IPS-NIHi11 (cell line): ENCODE measurements at regions not wholly inside any gene's neighbourhood (a gene's known extent, or its start where the extent isn't known, plus 50 kb on each side); places are given as distances from the start of the nearest gene placed in this dataset.
"Not testable (repeated sequence)": the region's sequence is repeated elsewhere in the genome, so short reads cannot be mapped to it uniquely, and the experiment has no call there.

Experiments
- DNase-seq: peaks from one replicate; pipeline ENCODE4 v3.0.0; 2012; ENCODE audit warnings: mixed read lengths, low spot score

GRCh38 chr12:89856431-89856830, 147.8 kb upstream of the ATP2B1 start:
- no peak for DNase-seq

GRCh38 chr12:89848732-89849131, 140.1 kb upstream of the ATP2B1 start:
- no peak for DNase-seq

- DNase-seq, result no peak
Measured at GRCh38 chr12:89846473-89847055, 137.9 kb upstream of the ATP2B1 start.

GRCh38 chr12:89845767-89846166, 137.1 kb upstream of the ATP2B1 start:
- no peak for DNase-seq

GRCh38 chr12:89845366-89845765, 136.7 kb upstream of the ATP2B1 start:
- DNase-seq, result no peak

GRCh38 chr12:89844539-89844938, 135.9 kb upstream of the ATP2B1 start:
- no peak for DNase-seq

- no peak for DNase-seq
Measured at GRCh38 chr12:89840162-89840922, 131.7 kb upstream of the ATP2B1 start.

GRCh38 chr12:89839444-89839843, 130.8 kb upstream of the ATP2B1 start:
- no peak for DNase-seq

- DNase-seq, result no peak
Measured at GRCh38 chr12:89838833-89839232, 130.2 kb upstream of the ATP2B1 start.

- DNase-seq, result no peak
Measured at GRCh38 chr12:89836026-89836425, 127.4 kb upstream of the ATP2B1 start.

- DNase-seq, result no peak
Measured at GRCh38 chr12:89834676-89835075, 126.0 kb upstream of the ATP2B1 start.

- DNase-seq, result no peak
Measured at GRCh38 chr12:89833337-89834252, 125.0 kb upstream of the ATP2B1 start.

GRCh38 chr12:89832336-89832735, 123.7 kb upstream of the ATP2B1 start:
- DNase-seq, result no peak

GRCh38 chr12:89831310-89832095, 122.9 kb upstream of the ATP2B1 start:
- DNase-seq, result no peak

- DNase-seq, result no peak
Measured at GRCh38 chr12:89829434-89829975, 120.9 kb upstream of the ATP2B1 start.

- DNase-seq, result no peak
Measured at GRCh38 chr12:89828575-89828974, 119.9 kb upstream of the ATP2B1 start.

- no peak for DNase-seq
Measured at GRCh38 chr12:89827592-89827991, 119.0 kb upstream of the ATP2B1 start.

GRCh38 chr12:89826468-89826867, 117.8 kb upstream of the ATP2B1 start:
- DNase-seq, result no peak

- DNase-seq, result no peak
Measured at GRCh38 chr12:89825591-89826449, 117.2 kb upstream of the ATP2B1 start.

- DNase-seq, result no peak
Measured at GRCh38 chr12:89824822-89825221, 116.2 kb upstream of the ATP2B1 start.

GRCh38 chr12:89822992-89823391, 114.4 kb upstream of the ATP2B1 start:
- not testable (repeated sequence) for DNase-seq
